ENCODE measurements at regions not wholly inside any gene's neighbourhood (a gene's known extent, or its start where the extent isn't known, plus 50 kb on each side); places are given as distances from the start of the nearest gene placed in this dataset.

DNA sequence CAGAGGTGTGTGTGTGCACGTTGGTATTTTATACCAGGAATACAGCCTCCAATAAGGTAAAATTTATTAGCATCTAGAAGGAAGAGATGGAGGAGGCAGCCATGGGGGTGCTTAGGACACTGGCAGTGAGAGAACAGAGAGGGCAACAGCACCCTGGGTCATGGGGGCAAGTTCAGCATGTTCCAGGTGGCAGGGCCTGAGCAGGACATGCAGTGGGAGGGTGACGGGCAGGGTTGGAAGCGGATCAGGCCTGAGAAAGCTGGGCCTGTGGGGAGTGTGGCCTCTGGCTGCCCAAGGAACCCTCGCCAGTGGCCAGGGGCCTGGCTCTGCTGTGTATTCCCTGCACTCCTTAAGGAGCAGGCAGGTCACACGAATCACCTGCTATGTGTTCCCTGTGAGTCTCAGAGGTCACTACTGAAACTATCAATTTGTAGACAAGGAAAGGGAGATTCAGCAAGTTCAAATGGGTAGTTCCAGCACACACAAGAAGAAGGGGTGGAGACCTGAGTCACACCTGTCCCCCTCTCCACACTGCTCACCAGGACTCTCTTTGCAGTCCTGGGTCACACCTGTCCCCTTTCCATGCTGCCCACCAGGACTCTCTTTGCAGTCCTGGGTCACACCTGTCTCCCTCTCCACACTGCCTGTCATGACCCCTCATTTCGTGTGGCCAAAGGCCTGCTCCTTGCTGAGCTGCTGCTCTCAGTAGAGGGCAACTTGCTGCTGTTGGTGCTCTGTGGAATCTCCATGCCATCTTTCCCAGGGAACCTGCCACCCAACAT lies 463.9 kb upstream of the HS6ST1 start:
- POLR2A ChIA-PET = no interaction called here
- Histone ChIP-seq H3K36me3 (ENCODE audit: control insufficient read depth in 2 of 2, extremely low read depth in 1 of 2, insufficient read depth in 2 of 2, low read length in 2 of 2) (no peaks in the 10 kb centered on the region), H3K9ac (replicated peaks; ENCODE audit: extremely low read depth, insufficient read depth, low read length) (no peak overlapping the region), H3K79me2 (ENCODE audit: control insufficient read depth, insufficient read depth, low read length) (no peaks in the 10 kb centered on the region), H3K9me1 (replicated peaks; ENCODE audit: control insufficient read depth, extremely low read depth, insufficient read depth, low read length) (no peaks in the 10 kb centered on the region), H4K20me1 (replicated peaks; ENCODE audit: control insufficient read depth, extremely low read depth, insufficient read depth, low read length) (no peaks in the 10 kb centered on the region), H3K9me3 (replicated peaks; ENCODE audit: control insufficient read depth, insufficient read depth, low read length) (peaks cover 2% of the 10 kb centered on the region), H3K27ac (ENCODE audit: insufficient read depth, low read depth, low read length) (no peak overlapping the region), H3K4me3 (replicated peaks in 1 of 3; ENCODE audit: insufficient read depth in 1 of 3, low read depth in 1 of 3, low read length in 3 of 3) (no peak overlapping the region), H3K4me2 (ENCODE audit: insufficient read depth, low read length) (no peak overlapping the region), H3K4me1 (ENCODE audit: control insufficient read depth, extremely low read depth, insufficient read depth, low read length) (no peaks in the 10 kb centered on the region), H2AFZ (ENCODE audit: low read depth, low read length) (no peak overlapping the region), H3K27me3 (ENCODE audit: control insufficient read depth in 2 of 2, insufficient read depth in 2 of 2, low read length in 2 of 2) (no peaks in the 10 kb centered on the region)
- BruUV-seq (replicated peaks) = no TSS peak
- no peak for DNase-seq (ENCODE audit: low read depth, low spot score)
- CTCF ChIA-PET = no interaction called here
- intact Hi-C loops (cut with micrococcal nuclease) = no loop called here
- TF ChIP-seq, protein P1, sequence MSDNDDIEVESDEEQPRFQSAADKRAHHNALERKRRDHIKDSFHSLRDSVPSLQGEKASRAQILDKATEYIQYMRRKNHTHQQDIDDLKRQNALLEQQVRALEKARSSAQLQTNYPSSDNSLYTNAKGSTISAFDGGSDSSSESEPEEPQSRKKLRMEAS (IDR thresholded peaks at IDR 0.05; ENCODE audit: insufficient read depth, insufficient read length) = no peak
- TF ChIP-seq JUN (IDR thresholded peaks at IDR 0.05; ENCODE audit: borderline replicate concordance, insufficient read depth, insufficient read length, low read depth) (no peak), MYC (IDR thresholded peaks at IDR 0.05; ENCODE audit: low read depth, low read length) (no peak), POLR2A (IDR thresholded peaks at IDR 0.05; ENCODE audit: low read depth, low read length) (no peak), FOS (IDR thresholded peaks at IDR 0.05; ENCODE audit: borderline replicate concordance, insufficient read depth, low read length) (no peak), POLR2AphosphoS5 (IDR thresholded peaks at IDR 0.05; ENCODE audit: insufficient read depth, low read depth, low read length) (no peak)
- TF ChIP-seq, protein P2, sequence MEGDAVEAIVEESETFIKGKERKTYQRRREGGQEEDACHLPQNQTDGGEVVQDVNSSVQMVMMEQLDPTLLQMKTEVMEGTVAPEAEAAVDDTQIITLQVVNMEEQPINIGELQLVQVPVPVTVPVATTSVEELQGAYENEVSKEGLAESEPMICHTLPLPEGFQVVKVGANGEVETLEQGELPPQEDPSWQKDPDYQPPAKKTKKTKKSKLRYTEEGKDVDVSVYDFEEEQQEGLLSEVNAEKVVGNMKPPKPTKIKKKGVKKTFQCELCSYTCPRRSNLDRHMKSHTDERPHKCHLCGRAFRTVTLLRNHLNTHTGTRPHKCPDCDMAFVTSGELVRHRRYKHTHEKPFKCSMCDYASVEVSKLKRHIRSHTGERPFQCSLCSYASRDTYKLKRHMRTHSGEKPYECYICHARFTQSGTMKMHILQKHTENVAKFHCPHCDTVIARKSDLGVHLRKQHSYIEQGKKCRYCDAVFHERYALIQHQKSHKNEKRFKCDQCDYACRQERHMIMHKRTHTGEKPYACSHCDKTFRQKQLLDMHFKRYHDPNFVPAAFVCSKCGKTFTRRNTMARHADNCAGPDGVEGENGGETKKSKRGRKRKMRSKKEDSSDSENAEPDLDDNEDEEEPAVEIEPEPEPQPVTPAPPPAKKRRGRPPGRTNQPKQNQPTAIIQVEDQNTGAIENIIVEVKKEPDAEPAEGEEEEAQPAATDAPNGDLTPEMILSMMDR (IDR thresholded peaks at IDR 0.05; ENCODE audit: extremely low read depth in 1 of 2, insufficient read depth in 1 of 2, low read depth in 1 of 2, low read length in 2 of 2) = no peak
- dilution Hi-C loops (cut with MboI; ENCODE audit: extremely low pct_ligation_motif_present, low sequenced_read_pairs) = no loop called here
- FAIRE-seq = no peak
